MCF 10A (cell line): ENCODE measurements at regions not wholly inside any gene's neighbourhood (a gene's known extent, or its start where the extent isn't known, plus 50 kb on each side); places are given as distances from the start of the nearest gene placed in this dataset.

Source experiments
- BruUV-seq: library from RNA; stranded (reverse); fragments of 400-500 nt; replicated peaks from 2 replicates; lab custom pipeline; 2021; lab: Mats Ljungman, UMichigan
- CTCF ChIA-PET: fragments of 300-600 bp; sonication (Branson Sonifier 250); formaldehyde crosslinking; extraction: SDS; loops from one replicate; lab custom pipeline; 2021; ENCODE audit warnings: antibody characterized with exemption, inconsistent platforms; lab: Yijun Ruan, JAX
- POLR2A ChIA-PET: fragments of 300-600, 350-650 bp; sonication (Branson Sonifier 250); formaldehyde crosslinking; extraction: SDS; loops from one replicate; lab custom pipeline; 2020; ENCODE audit warnings: antibody characterized with exemption, inconsistent platforms; lab: Yijun Ruan, JAX
- DNase-seq: peaks from one replicate; pipeline ENCODE4 v3.0.0-alpha.2; 2018; ENCODE audit not compliant: unreplicated experiment
- H3K27ac Mint-ChIP-seq: one replicate; pipeline ENCODE4 v1.8.0; 2022; ENCODE audit warnings: mild to moderate bottlenecking, low read depth, mixed read lengths; ENCODE audit not compliant: unreplicated experiment
- H3K27me3 Mint-ChIP-seq: one replicate; pipeline ENCODE4 v1.8.0; 2022; ENCODE audit warnings: mixed read lengths; ENCODE audit not compliant: insufficient read depth, unreplicated experiment
- H3K36me3 Mint-ChIP-seq: one replicate; pipeline ENCODE4 v1.8.0; 2022; ENCODE audit warnings: mild to moderate bottlenecking, moderate library complexity, mixed read lengths; ENCODE audit not compliant: insufficient read depth, unreplicated experiment
- H3K4me1 Mint-ChIP-seq: one replicate; pipeline ENCODE4 v1.8.0; 2022; ENCODE audit warnings: mixed read lengths; ENCODE audit not compliant: insufficient read depth, unreplicated experiment
- H3K4me3 Mint-ChIP-seq: one replicate; pipeline ENCODE4 v1.8.0; 2022; ENCODE audit warnings: mild to moderate bottlenecking, moderate library complexity, mixed read lengths; ENCODE audit not compliant: unreplicated experiment
- H3K9me3 Mint-ChIP-seq: one replicate; pipeline ENCODE4 v1.8.0; 2022; ENCODE audit warnings: mixed read lengths; ENCODE audit not compliant: unreplicated experiment
- CTCF ChIP-seq: fragments of 200-600 bp; IDR thresholded peaks from one replicate; pipeline ENCODE4 v1.8.0; 2022; ENCODE audit warnings: antibody characterized with exemption, mild to moderate bottlenecking; ENCODE audit not compliant: unreplicated experiment
- intact Hi-C: fragments of 100-400 bp; cut with micrococcal nuclease; formaldehyde crosslinking; loops from 2 replicates; pipeline ENCODE4 v1.14.1; 2022

GRCh38 chr3:192038726-192039125 is 577.8 kb downstream of the PYDC2 start:
- Mint-ChIP-seq H3K27ac (no peak overlapping the region), H3K9me3 (no peaks in the 10 kb centered on the region), H3K4me1 (peaks cover 6% of the 10 kb centered on the region), H3K4me3 (no peak overlapping the region), H3K36me3 (no peaks in the 10 kb centered on the region), H3K27me3 (no peaks in the 10 kb centered on the region)
- intact Hi-C loops: no loop called here
- CTCF ChIA-PET: interaction anchor here (0.6 kb wide), 1 partner anchor 276 kb away, joined by 3 read pairs; no protein-coding TSS in a partner anchor
- peak; percentile 59 for DNase-seq
- POLR2A ChIA-PET: interaction anchor here (0.6 to 2.9 kb wide), 5 partner anchors 12 to 155 kb away, joined by 3 to 17 read pairs (median 3); no protein-coding TSS in a partner anchor
- no TSS peak for BruUV-seq
- no peak for TF ChIP-seq CTCF

- H3K4me3 Mint-ChIP-seq: no peak overlapping the region
- no peak overlapping the region for H3K27ac Mint-ChIP-seq
- no peaks in the 10 kb centered on the region for H3K9me3 Mint-ChIP-seq
- CTCF ChIA-PET: interaction anchor here (0.6 kb wide), 1 partner anchor 277 kb away, joined by 3 read pairs; no protein-coding TSS in a partner anchor
- peaks cover 6% of the 10 kb centered on the region for H3K4me1 Mint-ChIP-seq
- H3K36me3 Mint-ChIP-seq: no peaks in the 10 kb centered on the region
- H3K27me3 Mint-ChIP-seq: no peaks in the 10 kb centered on the region
- intact Hi-C loops: no loop called here
- POLR2A ChIA-PET: interaction anchor here (1.1 to 2.9 kb wide), 2 partner anchors 17 to 33 kb away, joined by 3 to 17 read pairs; no protein-coding TSS in a partner anchor
- no peak for DNase-seq
- BruUV-seq: no TSS peak
- TF ChIP-seq CTCF: no peak
Observed at GRCh38 chr3:192039593-192039992, 578.6 kb downstream of the PYDC2 start.

GRCh38 chr3:192040282-192041043 is 579.5 kb downstream of the PYDC2 start:
- Mint-ChIP-seq H3K9me3 (no peaks in the 10 kb centered on the region), H3K4me3 (no peak overlapping the region), H3K4me1 (peaks cover 6% of the 10 kb centered on the region), H3K36me3 (no peaks in the 10 kb centered on the region), H3K27ac (no peak overlapping the region), H3K27me3 (no peaks in the 10 kb centered on the region)
- no peak for TF ChIP-seq CTCF
- no TSS peak for BruUV-seq
- intact Hi-C loops: no loop called here
- POLR2A ChIA-PET: interaction anchor here (2.9 kb wide), 1 partner anchor 18 kb away, joined by 17 read pairs; no protein-coding TSS in a partner anchor
- CTCF ChIA-PET: no interaction called here
- no peak for DNase-seq

- H3K27ac Mint-ChIP-seq: no peak overlapping the region
- BruUV-seq: no TSS peak
- POLR2A ChIA-PET: interaction anchor here (0.6 to 0.9 kb wide), 3 partner anchors 10 to 372 kb away, joined by 3 to 4 read pairs (median 3); no protein-coding TSS in a partner anchor
- H3K4me3 Mint-ChIP-seq: no peak overlapping the region
- H3K9me3 Mint-ChIP-seq: no peaks in the 10 kb centered on the region
- no peak for DNase-seq
- intact Hi-C loops: no loop called here
- TF ChIP-seq CTCF: no peak
- H3K4me1 Mint-ChIP-seq: peaks cover 6% of the 10 kb centered on the region
- H3K27me3 Mint-ChIP-seq: no peaks in the 10 kb centered on the region
- no peaks in the 10 kb centered on the region for H3K36me3 Mint-ChIP-seq
- CTCF ChIA-PET: no interaction called here
Observed at GRCh38 chr3:192042116-192042515, 581.2 kb downstream of the PYDC2 start.
